Myocyte (in vitro differentiated cells): ENCODE measurements at regions not wholly inside any gene's neighbourhood (a gene's known extent, or its start where the extent isn't known, plus 50 kb on each side); places are given as distances from the start of the nearest gene placed in this dataset.

ENCODE experiments used
- DNase-seq: peaks from one replicate; pipeline ENCODE4 v3.0.0-alpha.2; 2012; ENCODE audit warnings: low read depth

GRCh38 chr11:113634940-113635575, 71.0 kb downstream of the TMPRSS5 start:
- peak; percentile 77 for DNase-seq

- peak; percentile 24 for DNase-seq
Observed at GRCh38 chr11:113632981-113633380, 73.1 kb downstream of the TMPRSS5 start.

GRCh38 chr11:113629562-113629961, 76.5 kb downstream of the TMPRSS5 start:
- no peak for DNase-seq

- DNase-seq: peak; percentile 46
Observed at GRCh38 chr11:113628912-113629311, 77.2 kb downstream of the TMPRSS5 start.

GRCh38 chr11:113627946-113628345, 78.2 kb downstream of the TMPRSS5 start:
- no peak for DNase-seq

GRCh38 chr11:113627297-113627696, 78.8 kb downstream of the TMPRSS5 start:
- DNase-seq: no peak

- DNase-seq: no peak
Observed at GRCh38 chr11:113626736-113627135, 79.4 kb downstream of the TMPRSS5 start.

GRCh38 chr11:113623114-113623513, 83.0 kb downstream of the TMPRSS5 start:
- DNase-seq: no peak

GRCh38 chr11:113618360-113618759, 87.7 kb downstream of the TMPRSS5 start:
- peak; percentile 71 for DNase-seq

- peak; percentile 60 for DNase-seq
Observed at GRCh38 chr11:113615773-113616172, 90.3 kb downstream of the TMPRSS5 start.

- DNase-seq: peak; percentile 39
Observed at GRCh38 chr11:113615098-113615497, 91.0 kb downstream of the TMPRSS5 start.

GRCh38 chr11:113614097-113614496, 92.0 kb downstream of the TMPRSS5 start:
- DNase-seq: no peak

GRCh38 chr11:113613619-113614018, 92.5 kb downstream of the TMPRSS5 start:
- DNase-seq: no peak

- DNase-seq: no peak
Observed at GRCh38 chr11:113604186-113604585, 101.9 kb downstream of the TMPRSS5 start.

GRCh38 chr11:113603277-113604059, 102.6 kb downstream of the TMPRSS5 start:
- DNase-seq: peak; percentile 95

- DNase-seq: no peak
Observed at GRCh38 chr11:113602483-113602882, 103.6 kb downstream of the TMPRSS5 start.

- no peak for DNase-seq
Observed at GRCh38 chr11:113596658-113597057, 109.5 kb downstream of the TMPRSS5 start.

GRCh38 chr11:113595810-113596594, 110.1 kb downstream of the TMPRSS5 start:
- no peak for DNase-seq

GRCh38 chr11:113593698-113594308, 112.3 kb downstream of the TMPRSS5 start:
- DNase-seq: no peak

GRCh38 chr11:113591117-113591516, 115.0 kb downstream of the TMPRSS5 start:
- DNase-seq: no peak

- peak; percentile 9 for DNase-seq
Observed at GRCh38 chr11:113587308-113587739, 112.1 kb upstream of the DRD2 start.
